ENCODE measurements at regions not wholly inside any gene's neighbourhood (a gene's known extent, or its start where the extent isn't known, plus 50 kb on each side); places are given as distances from the start of the nearest gene placed in this dataset.

DNA sequence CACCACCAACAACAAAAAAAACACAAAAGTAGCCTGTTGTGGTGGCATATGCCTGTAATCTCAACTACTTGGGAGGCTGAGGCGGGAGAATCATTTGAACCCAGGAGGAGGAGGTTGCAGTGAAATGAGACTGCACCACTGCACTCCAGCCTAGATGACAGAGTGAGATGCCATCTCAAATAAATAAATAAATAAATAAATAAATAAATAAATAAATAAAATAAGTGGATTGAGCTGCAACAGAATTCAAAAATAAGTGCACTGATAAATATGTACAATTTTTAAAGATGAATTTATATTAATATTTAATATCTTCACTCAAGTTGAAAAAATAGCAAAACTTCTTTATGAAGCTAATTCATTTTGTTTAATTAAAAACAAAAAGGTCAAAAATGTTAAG, 259.6 kb downstream of the IRX2 start:
- Histone ChIP-seq H3K4me1 (ENCODE audit: control insufficient read depth, insufficient read depth, low read length) (no peaks in the 10 kb centered on the region), H3K36me3 (ENCODE audit: control insufficient read depth, insufficient read depth, low read length) (no peaks in the 10 kb centered on the region), H3K4me3 (ENCODE audit: low read length) (no peak overlapping the region), H3K27me3 (ENCODE audit: control insufficient read depth, insufficient read depth, low read length) (no peaks in the 10 kb centered on the region), H3K9ac (ENCODE audit: low read length) (no peak overlapping the region), H3K27ac (ENCODE audit: low read depth, low read length) (no peak overlapping the region)

DNA sequence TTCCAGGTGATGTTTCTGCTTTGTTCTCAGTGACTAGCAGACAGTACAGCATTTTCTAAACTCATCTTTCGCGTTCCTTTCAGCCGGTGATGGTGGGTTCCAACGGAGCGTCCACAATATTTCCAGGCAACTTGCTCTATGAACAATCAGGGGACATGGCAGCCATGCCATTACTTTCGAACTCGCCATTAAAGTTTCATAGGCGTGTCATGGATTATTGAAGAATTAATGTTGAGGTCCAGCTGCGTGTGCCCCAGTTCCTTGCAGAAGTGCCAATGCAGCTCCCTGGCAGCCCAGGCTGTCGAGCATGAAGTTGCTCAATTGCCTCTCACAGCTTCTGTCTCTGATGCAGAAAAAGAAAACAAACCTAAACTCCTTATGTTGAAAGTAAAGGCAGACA, 262.2 kb downstream of the IRX2 start:
- Histone ChIP-seq H3K4me1 (ENCODE audit: control insufficient read depth, insufficient read depth, low read length) (no peaks in the 10 kb centered on the region), H3K27ac (ENCODE audit: low read depth, low read length) (no peak overlapping the region), H3K27me3 (ENCODE audit: control insufficient read depth, insufficient read depth, low read length) (no peaks in the 10 kb centered on the region), H3K9ac (ENCODE audit: low read length) (no peak overlapping the region), H3K36me3 (ENCODE audit: control insufficient read depth, insufficient read depth, low read length) (no peaks in the 10 kb centered on the region), H3K4me3 (ENCODE audit: low read length) (no peak overlapping the region)

DNA sequence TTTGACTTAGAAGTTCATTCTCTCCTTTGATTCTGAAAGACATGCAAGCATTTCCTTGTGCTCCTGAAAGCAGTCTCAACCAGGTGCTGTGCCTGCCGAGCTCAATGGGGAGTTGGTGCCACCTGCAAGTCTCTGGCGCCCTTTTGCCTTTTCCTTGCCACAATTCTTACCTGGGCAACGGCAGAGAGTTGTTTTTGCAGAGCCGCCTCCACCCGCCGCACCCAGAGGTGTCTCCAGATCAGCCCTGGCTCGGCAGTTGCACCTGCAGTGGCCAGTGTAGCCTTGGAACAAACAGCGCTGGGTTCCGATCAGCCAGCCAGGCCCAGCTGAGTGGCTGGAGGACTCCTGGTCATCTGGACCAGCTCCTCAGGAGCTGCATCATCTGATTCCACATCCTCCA, 262.9 kb downstream of the IRX2 start:
- no peaks in the 10 kb centered on the region for H3K27me3 ChIP-seq (ENCODE audit: control insufficient read depth, insufficient read depth, low read length)
- no peak overlapping the region for H3K27ac ChIP-seq (ENCODE audit: low read depth, low read length)
- no peak overlapping the region for H3K9ac ChIP-seq (ENCODE audit: low read length)
- H3K36me3 ChIP-seq (ENCODE audit: control insufficient read depth, insufficient read depth, low read length) = no peaks in the 10 kb centered on the region
- H3K4me3 ChIP-seq (ENCODE audit: low read length) = no peak overlapping the region
- no peaks in the 10 kb centered on the region for H3K4me1 ChIP-seq (ENCODE audit: control insufficient read depth, insufficient read depth, low read length)

DNA sequence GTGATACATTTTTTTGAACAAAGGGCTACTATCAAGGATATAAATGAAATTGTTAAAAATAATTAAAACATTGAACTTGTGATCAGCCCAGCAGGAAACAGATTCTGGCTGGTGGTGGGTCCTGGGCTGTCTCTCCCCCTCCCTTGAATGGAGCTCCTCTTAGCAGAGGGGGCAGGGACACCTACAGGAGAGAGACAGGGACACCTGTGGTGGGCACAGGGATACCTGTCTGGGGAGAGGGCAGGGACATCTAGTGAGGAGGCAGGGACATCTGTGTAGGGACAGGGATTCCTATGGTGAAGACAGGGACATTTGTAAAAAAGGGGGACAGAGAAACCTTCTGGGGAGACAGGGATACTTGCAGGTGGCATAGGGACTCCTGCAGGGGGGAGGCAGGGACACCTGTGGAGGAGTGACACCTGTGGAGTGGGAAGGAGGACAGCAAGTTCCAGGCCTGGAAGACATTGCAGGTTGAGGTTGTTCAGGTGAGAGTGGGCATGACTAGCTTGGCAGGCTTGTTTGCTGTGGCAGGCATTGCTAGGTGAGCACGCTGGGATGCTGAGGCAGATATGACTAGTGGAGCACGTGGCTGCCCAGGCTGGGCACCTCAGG, 264.2 kb downstream of the IRX2 start:
- H3K4me1 ChIP-seq (ENCODE audit: control insufficient read depth, insufficient read depth, low read length) = no peaks in the 10 kb centered on the region

DNA sequence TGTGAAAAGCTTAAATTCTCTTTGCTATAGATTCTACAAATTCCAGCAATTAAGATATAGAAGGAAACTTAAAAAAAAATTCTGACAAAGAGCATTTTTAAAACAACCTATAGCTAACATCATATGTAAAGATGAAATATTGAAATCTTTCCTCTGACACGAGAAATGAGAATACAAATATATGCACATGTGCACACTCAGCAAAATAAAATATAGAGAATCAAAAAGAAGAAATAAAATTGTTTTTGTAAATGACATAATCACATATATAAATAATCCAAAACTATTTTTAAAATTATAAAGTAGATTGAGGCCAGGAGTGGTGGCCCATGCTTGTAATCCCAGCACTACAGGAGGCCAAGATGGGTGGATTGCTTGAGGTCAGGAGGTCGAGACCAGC, 265.1 kb downstream of the IRX2 start:
- Histone ChIP-seq H3K36me3 (ENCODE audit: control insufficient read depth, insufficient read depth, low read length) (no peaks in the 10 kb centered on the region), H3K27me3 (ENCODE audit: control insufficient read depth, insufficient read depth, low read length) (no peaks in the 10 kb centered on the region)

More for the DNA sequence above, 264.2 kb downstream of the IRX2 start:
- no peak overlapping the region for H3K27ac ChIP-seq (ENCODE audit: low read depth, low read length)
- H3K36me3 ChIP-seq (ENCODE audit: control insufficient read depth, insufficient read depth, low read length) = no peaks in the 10 kb centered on the region
- H3K27me3 ChIP-seq (ENCODE audit: control insufficient read depth, insufficient read depth, low read length) = no peaks in the 10 kb centered on the region
- no peak overlapping the region for H3K9ac ChIP-seq (ENCODE audit: low read length)
- H3K4me3 ChIP-seq (ENCODE audit: low read length) = no peak overlapping the region

DNA sequence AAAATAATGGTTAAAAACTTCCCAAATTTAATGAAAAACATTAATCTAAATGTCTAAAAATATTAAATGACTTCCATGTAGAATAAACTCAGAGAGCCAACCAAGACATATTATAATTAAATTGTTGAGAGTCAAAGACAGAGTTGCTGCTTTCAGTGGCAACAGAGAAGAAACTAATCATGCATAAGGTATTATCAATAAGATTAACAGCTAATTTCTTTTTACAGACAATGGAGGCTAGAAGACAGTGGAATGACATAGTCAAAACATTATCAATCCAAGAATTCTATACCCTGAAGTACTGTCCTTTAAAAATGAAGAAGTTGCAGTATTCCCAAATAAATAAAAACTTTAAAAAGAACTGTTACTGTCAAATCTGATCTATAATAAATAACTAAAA, 268.7 kb downstream of the IRX2 start:
- H3K9ac ChIP-seq (ENCODE audit: low read length) = no peak overlapping the region
- no peak overlapping the region for H3K4me3 ChIP-seq (ENCODE audit: low read length)
- no peak overlapping the region for H3K27ac ChIP-seq (ENCODE audit: low read depth, low read length)
- H3K4me1 ChIP-seq (ENCODE audit: control insufficient read depth, insufficient read depth, low read length) = no peaks in the 10 kb centered on the region
- H3K27me3 ChIP-seq (ENCODE audit: control insufficient read depth, insufficient read depth, low read length) = no peaks in the 10 kb centered on the region
- no peaks in the 10 kb centered on the region for H3K36me3 ChIP-seq (ENCODE audit: control insufficient read depth, insufficient read depth, low read length)

More for the DNA sequence above, 265.1 kb downstream of the IRX2 start:
- no peak overlapping the region for H3K4me3 ChIP-seq (ENCODE audit: low read length)
- H3K9ac ChIP-seq (ENCODE audit: low read length) = no peak overlapping the region
- no peak overlapping the region for H3K27ac ChIP-seq (ENCODE audit: low read depth, low read length)
- H3K4me1 ChIP-seq (ENCODE audit: control insufficient read depth, insufficient read depth, low read length) = no peaks in the 10 kb centered on the region

DNA sequence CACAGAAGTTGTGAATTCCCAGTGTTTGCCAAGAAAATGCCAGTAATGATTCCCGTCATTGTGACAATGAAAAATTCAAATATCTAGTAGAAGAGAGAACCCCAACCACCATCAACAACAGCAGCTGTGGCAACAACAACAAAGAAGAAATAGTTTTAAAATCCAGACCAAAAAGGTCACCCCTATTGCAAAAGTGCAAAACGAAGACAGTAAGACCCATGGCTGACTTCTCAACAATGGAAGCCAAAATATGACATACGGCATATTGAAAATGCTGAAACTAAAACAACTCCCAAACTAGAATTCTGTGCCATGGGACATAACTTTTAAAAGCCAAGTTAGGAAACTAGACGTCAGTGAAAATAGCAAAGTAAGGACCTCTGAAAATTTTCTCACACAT, 270.6 kb downstream of the IRX2 start:
- no peaks in the 10 kb centered on the region for H3K4me1 ChIP-seq (ENCODE audit: control insufficient read depth, insufficient read depth, low read length)
- H3K27me3 ChIP-seq (ENCODE audit: control insufficient read depth, insufficient read depth, low read length) = no peaks in the 10 kb centered on the region
- H3K27ac ChIP-seq (ENCODE audit: low read depth, low read length) = no peak overlapping the region
- no peak overlapping the region for H3K4me3 ChIP-seq (ENCODE audit: low read length)
- no peaks in the 10 kb centered on the region for H3K36me3 ChIP-seq (ENCODE audit: control insufficient read depth, insufficient read depth, low read length)
- no peak overlapping the region for H3K9ac ChIP-seq (ENCODE audit: low read length)

DNA sequence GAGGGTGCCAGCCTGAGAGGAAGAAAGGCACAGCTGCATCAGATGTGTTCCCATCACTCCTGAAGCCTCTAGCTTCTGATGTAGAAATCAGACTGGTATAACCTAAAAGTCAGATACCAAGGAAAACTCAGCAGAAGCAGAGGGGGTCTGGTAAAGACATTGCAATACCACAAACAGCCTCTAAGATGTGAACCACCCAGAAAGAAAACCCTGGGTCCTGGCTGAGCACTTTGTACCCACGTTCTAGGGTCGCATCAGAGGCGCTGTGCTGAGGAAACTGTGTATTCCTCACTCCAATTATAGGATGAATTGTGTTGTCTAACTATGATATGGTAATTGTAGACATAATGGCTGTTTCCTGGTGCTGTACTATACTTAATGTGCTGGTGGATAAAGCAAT, 275.6 kb downstream of the IRX2 start:
- no peak overlapping the region for H3K9ac ChIP-seq (ENCODE audit: low read length)
- no peaks in the 10 kb centered on the region for H3K27me3 ChIP-seq (ENCODE audit: control insufficient read depth, insufficient read depth, low read length)
- H3K36me3 ChIP-seq (ENCODE audit: control insufficient read depth, insufficient read depth, low read length) = no peaks in the 10 kb centered on the region
- H3K4me3 ChIP-seq (ENCODE audit: low read length) = no peak overlapping the region
- H3K4me1 ChIP-seq (ENCODE audit: control insufficient read depth, insufficient read depth, low read length) = no peaks in the 10 kb centered on the region
- H3K27ac ChIP-seq (ENCODE audit: low read depth, low read length) = no peak overlapping the region

DNA sequence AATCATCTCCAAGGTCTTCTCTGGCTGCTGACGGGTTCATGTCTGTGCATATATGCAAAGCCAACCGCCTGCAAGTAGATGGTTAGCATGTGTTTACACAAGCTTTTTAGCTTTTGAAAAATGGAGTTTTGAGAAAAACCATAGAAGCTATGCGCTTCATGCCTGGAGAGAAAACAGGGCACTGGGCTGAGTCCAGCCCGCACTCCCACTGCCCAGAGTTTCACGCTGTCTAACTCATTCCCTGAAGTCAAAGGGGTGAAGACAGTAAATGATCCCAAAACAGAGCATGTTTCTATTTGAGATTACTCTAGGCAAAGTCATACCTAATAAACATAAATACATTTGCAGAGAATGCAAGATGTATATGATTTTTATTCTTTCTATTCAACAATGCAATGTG, 278.8 kb downstream of the IRX2 start:
- H3K9ac ChIP-seq (ENCODE audit: low read length) = no peak overlapping the region
- H3K36me3 ChIP-seq (ENCODE audit: control insufficient read depth, insufficient read depth, low read length) = no peaks in the 10 kb centered on the region
- no peaks in the 10 kb centered on the region for H3K4me1 ChIP-seq (ENCODE audit: control insufficient read depth, insufficient read depth, low read length)
- no peak overlapping the region for H3K27ac ChIP-seq (ENCODE audit: low read depth, low read length)
- no peaks in the 10 kb centered on the region for H3K27me3 ChIP-seq (ENCODE audit: control insufficient read depth, insufficient read depth, low read length)
- H3K4me3 ChIP-seq (ENCODE audit: low read length) = no peak overlapping the region

DNA sequence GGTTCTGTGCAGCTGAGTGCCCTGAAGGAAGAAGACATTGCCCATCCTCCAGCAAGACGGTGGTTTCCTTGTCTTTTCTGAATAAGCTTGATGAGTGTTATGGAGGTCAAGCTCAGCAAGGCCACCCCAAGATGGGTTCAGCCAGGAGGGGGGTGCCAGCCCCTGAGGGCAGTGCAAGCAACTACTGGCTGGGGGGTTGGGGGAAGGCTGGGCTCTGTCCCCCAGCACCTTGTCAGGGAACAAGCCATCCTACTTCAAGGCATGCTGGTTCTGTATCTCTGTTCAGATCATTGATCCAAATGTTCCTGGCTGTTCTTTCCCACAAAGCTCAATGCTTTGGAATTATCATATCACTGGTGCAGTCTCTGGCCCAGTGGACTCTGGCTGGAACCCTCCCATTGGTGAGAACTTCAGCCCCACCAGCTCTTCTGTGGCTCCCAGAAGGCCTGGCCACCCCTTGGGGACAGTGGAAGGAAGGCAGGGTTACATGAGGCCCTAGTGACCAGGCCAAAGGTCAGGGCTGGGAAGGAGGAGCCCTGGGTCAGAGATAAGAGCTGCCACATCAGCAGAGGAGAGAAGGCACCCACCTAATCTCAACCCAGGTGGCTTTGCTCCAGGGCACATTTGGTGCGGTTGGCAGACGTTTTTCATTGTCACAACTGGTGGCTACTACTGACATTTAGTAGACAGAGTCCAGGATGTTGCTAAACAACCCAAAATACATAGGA, 280.2 kb downstream of the IRX2 start:
- H3K9ac ChIP-seq (ENCODE audit: low read length) = no peak overlapping the region
- H3K4me1 ChIP-seq (ENCODE audit: control insufficient read depth, insufficient read depth, low read length) = no peaks in the 10 kb centered on the region
- H3K27me3 ChIP-seq (ENCODE audit: control insufficient read depth, insufficient read depth, low read length) = no peaks in the 10 kb centered on the region
- H3K27ac ChIP-seq (ENCODE audit: low read depth, low read length) = no peak overlapping the region
- no peak overlapping the region for H3K4me3 ChIP-seq (ENCODE audit: low read length)
- no peaks in the 10 kb centered on the region for H3K36me3 ChIP-seq (ENCODE audit: control insufficient read depth, insufficient read depth, low read length)

DNA sequence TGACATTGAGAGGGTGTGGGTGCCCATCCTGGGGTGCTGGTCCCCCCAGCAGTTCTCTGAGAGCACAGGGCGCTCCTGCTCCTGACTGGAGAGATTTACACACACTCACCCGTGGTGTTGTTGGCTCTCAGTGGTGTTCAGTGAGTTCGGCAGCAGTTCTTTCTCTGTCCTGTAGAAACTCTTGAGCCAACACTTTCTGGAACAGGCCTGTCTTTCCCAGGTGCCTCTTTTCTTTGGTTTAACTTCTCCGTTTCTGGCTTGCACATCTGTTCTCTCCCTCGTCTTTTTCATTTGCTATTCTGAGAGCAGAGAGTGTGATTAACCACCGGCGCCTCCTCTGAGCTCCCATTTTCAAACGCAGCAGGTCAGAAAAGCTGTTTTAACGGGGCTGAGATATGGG, 284.5 kb downstream of the IRX2 start:
- Histone ChIP-seq H3K27me3 (ENCODE audit: control insufficient read depth, insufficient read depth, low read length) (no peaks in the 10 kb centered on the region), H3K36me3 (ENCODE audit: control insufficient read depth, insufficient read depth, low read length) (no peaks in the 10 kb centered on the region), H3K4me3 (ENCODE audit: low read length) (no peak overlapping the region), H3K4me1 (ENCODE audit: control insufficient read depth, insufficient read depth, low read length) (no peaks in the 10 kb centered on the region), H3K27ac (ENCODE audit: low read depth, low read length) (no peak overlapping the region), H3K9ac (ENCODE audit: low read length) (no peak overlapping the region)

DNA sequence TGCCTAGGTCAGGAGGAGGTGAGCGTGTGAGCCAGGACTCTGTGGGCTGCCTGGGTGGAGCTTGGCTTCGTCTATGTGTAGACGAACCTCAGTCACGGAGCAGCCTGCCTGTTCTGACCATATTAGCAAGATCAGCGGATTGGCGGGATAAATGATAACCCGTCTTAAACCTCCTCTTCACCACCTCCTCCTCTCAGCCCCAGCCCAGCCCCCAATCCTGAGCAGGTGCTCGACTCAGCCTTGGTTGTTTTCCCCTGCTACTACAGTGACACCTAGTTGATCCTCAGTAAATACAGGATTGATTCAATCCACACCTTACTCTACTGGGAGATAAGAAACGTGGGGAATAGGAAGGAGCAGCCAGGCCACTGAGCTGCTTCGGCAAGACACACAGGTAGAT, 286.1 kb downstream of the IRX2 start:
- Histone ChIP-seq H3K36me3 (ENCODE audit: control insufficient read depth, insufficient read depth, low read length) (no peaks in the 10 kb centered on the region), H3K27ac (ENCODE audit: low read depth, low read length) (no peak overlapping the region), H3K27me3 (ENCODE audit: control insufficient read depth, insufficient read depth, low read length) (no peaks in the 10 kb centered on the region), H3K9ac (ENCODE audit: low read length) (no peak overlapping the region), H3K4me1 (ENCODE audit: control insufficient read depth, insufficient read depth, low read length) (no peaks in the 10 kb centered on the region), H3K4me3 (ENCODE audit: low read length) (no peak overlapping the region)

DNA sequence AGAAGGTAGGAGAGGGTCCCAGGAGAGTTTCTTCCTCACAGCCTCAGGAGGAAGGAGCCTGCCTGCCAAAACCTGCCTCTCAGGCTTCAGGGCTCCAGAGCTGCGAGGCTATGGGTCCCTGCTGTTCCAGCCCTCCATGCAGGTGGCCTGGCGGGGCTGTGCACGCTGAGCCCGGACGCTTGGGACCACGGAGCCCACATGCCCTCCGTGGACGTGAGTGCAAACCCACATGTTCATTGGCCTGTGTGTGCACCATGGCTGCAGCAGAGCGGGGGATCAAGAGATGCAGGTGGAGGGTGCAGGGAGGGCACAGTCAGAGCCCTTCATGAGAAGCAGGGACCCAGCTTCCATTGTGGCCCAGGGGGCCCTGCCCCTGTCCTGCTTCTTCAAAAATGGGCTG, 287.3 kb downstream of the IRX2 start:
- no peak overlapping the region for H3K9ac ChIP-seq (ENCODE audit: low read length)
- no peaks in the 10 kb centered on the region for H3K27me3 ChIP-seq (ENCODE audit: control insufficient read depth, insufficient read depth, low read length)
- no peak overlapping the region for H3K27ac ChIP-seq (ENCODE audit: low read depth, low read length)
- no peaks in the 10 kb centered on the region for H3K4me1 ChIP-seq (ENCODE audit: control insufficient read depth, insufficient read depth, low read length)
- H3K36me3 ChIP-seq (ENCODE audit: control insufficient read depth, insufficient read depth, low read length) = no peaks in the 10 kb centered on the region
- no peak overlapping the region for H3K4me3 ChIP-seq (ENCODE audit: low read length)
